22Rv1 (cell line): ENCODE measurements at regions not wholly inside any gene's neighbourhood (a gene's known extent, or its start where the extent isn't known, plus 50 kb on each side); places are given as distances from the start of the nearest gene placed in this dataset.

ENCODE experiments used
- H3K27ac ChIP-seq: fragments of 450-650 bp; 2 replicates; pipeline ENCODE4 v1.5.1; 2017
- CTCF ChIP-seq: fragments of 450-650 bp; IDR thresholded peaks from 2 replicates; pipeline ENCODE4 v1.5.1; 2017; ENCODE audit warnings: mild to moderate bottlenecking
- ZFX ChIP-seq: fragments of 450-650 bp; IDR thresholded peaks from 2 replicates; pipeline ENCODE4 v1.6.1; 2017; ENCODE audit warnings: antibody characterized with exemption, borderline replicate concordance

GRCh38 chr9:95584176-95584575 lies 67.4 kb upstream of the PTCH1 start:
- TF ChIP-seq ZFX (no peak), CTCF (no peak)
- no peak overlapping the region for H3K27ac ChIP-seq

DNA sequence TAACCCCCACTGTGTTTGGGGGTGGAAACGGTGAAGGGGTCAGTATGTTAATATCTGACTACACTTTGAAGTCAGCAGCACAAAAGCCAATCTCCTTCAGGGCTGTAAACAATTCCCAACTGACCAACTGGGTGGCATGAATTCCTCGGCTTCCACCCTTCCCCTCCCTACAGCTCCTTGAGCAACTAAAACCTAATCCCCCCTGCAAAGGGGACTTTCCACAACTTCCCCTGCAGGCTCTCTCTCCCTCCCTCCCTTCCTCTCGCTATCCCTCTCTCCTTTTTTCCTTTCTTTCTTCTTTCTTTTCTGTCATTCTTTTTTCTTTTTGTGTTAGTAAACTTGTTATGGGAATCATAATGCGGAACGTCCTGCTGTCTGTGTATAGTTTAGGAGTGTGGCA lies 65.1 kb upstream of the PTCH1 start:
- no peak overlapping the region for H3K27ac ChIP-seq
- TF ChIP-seq CTCF = no peak
- no peak for TF ChIP-seq ZFX

DNA sequence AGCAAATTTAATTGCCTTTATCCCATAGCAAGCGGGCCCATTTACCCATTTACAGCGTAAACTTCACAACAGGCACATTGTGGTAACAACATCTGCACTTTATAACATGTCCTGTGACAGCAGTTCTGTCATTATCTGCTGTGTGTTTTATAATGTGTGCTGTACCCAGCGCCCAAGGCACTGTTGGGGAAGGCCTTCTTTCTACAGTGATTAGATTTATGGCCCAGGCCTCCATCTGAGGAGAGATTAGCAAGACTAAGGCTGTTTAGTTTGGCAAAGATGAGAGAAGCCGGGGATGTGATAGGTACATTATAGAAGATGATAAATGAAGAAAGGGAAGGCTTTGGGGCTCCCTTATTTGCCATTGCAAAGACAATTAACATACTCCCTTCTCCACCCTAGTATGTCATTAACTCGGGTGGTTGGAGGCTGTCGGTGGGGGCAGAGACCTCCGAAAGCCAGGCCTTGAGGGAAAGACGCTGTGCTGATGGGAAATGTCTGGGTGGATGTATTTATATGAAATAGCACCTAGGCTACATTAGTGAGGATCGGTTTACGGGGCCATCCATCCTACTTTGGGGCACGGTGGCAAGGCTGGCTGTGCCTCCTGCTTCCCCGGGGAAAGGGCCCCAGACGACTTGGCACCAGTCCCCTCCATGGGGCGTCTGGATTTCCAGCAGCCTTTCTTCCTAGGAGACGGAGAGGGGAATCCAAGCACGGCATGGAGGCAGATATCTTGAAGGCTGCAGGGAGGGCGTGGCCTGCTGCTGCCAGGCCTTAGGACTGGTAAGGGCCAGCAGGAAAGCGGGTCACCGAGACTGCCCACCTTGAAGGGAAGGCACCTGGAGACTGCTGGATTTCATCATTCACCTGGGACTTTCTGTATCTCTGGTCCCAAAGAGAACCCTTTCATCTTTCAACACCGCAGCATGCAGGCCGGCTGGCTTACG lies 64.3 kb upstream of the PTCH1 start:
- H3K27ac ChIP-seq = no peak overlapping the region
- TF ChIP-seq ZFX = no peak
- no peak for TF ChIP-seq CTCF

DNA sequence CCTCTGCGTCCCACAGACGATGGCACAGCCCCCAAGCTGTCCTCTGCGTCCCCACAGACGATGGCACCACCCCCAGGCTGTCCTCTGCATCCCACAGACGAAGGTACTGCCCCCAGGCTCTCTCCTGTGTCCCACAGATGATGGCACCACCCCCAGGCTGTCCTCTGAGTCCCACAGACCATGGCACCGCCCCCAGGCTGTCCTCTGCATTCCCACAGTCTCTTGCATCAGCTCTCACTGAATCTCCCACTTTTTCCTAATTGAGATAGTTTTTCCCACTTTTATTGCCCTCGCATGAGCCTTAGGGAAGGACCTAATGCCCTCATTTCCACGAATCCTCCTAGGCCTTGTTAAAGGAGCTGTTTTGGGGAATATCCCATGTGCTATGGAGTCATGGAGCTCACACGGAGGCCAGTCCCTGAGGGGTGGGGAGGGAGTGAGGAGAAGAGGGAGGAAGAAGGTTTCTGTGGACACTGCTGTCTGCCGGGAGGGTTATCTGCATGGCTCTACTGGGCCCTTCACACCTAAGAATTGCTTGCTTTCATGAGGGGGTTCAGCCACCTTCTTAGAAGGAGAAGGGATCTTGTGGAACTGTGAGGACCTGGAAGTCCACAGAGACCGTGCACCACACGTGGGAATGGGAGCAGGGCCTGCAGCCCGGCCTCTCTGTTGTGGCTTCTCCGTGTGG lies 58.2 kb upstream of the PTCH1 start:
- no peak overlapping the region for H3K27ac ChIP-seq
- TF ChIP-seq CTCF (no peak), ZFX (no peak)

DNA sequence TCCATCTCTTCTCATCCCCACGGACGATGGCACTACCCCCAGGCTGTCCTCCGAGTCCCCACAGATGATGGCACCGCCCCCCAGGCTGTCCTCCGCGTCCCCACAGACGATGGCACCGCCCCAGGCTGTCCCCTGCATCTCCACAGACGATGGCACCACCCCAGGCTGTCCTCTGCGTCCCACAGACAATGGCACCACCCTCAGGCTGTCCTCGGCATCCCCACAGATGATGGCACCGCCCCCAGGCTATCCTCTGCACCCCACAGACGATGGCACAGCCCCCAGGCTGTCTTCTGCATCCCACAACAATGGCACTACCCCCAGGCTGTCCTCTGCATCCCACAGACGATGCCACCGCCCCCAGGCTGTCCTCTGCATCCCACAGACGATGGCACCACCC lies 57.4 kb upstream of the PTCH1 start:
- TF ChIP-seq ZFX = no peak

GRCh38 chr9:95573463-95573862 lies 56.7 kb upstream of the PTCH1 start:
- TF ChIP-seq ZFX = no peak
- no peak for TF ChIP-seq CTCF
- H3K27ac ChIP-seq = no peak overlapping the region

More for the DNA sequence above, 57.4 kb upstream of the PTCH1 start:
- no peak overlapping the region for H3K27ac ChIP-seq

DNA sequence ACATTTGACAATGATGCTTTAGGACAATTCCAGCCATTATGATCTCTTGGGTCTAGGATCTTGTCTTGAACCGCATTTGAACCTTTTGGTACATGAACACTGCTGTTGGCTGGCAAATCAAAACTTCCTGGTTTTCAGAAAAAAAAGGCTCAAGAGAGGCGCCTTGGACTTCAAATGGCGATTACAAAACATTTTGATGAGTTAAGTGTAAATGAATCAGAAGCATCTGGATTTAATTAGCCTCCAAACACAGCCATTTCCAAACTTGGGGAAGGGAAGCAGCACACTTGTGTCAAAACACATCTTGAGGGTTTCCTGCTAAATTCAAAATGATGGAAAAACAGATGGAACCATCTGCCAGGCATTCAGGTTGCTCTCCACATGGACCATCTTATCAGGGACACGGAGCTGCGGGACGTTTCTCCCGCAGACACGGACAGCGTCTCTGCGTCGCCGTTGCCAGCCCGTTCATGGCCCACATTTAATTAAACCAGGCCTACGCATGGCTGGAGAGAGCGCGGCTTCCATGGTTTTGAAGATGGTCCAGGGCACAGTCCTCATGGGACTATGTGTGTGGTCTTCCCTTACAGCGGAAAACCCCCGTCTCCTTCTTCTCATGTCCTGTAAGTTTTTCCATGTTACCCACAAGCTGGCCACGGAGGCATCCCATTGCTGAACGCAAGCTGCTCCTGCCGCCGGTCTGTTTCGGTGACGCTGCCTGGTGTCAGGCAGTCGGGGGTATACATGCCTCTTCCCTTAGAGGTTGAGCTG lies 55.8 kb upstream of the PTCH1 start:
- TF ChIP-seq CTCF = no peak
- TF ChIP-seq ZFX = no peak

More for the DNA sequence above, 55.8 kb upstream of the PTCH1 start:
- no peak overlapping the region for H3K27ac ChIP-seq
